ENCODE measurements at regions not wholly inside any gene's neighbourhood (a gene's known extent, or its start where the extent isn't known, plus 50 kb on each side); places are given as distances from the start of the nearest gene placed in this dataset.

- Mint-ChIP-seq H3K36me3 (ENCODE audit: low read depth) (no peaks in the 10 kb centered on the region), H3K4me3 (no peak overlapping the region), H3K9me3 (no peaks in the 10 kb centered on the region), H3K4me1 (ENCODE audit: low read depth) (no peaks in the 10 kb centered on the region), H3K27ac (no peak overlapping the region), H3K27me3 (no peaks in the 10 kb centered on the region)
- no peak for ATAC-seq (ENCODE audit: poor library complexity)
- intact Hi-C loops (cut with DNase I, micrococcal nuclease): no loop called here
- H3K27ac ChIP-seq (ENCODE audit: low read depth in 1 of 2, low read length in 2 of 2): no peak overlapping the region
- H3K27me3 ChIP-seq (ENCODE audit: control insufficient read depth in 1 of 2, insufficient read depth in 2 of 2, low read length in 2 of 2): no peaks in the 10 kb centered on the region
- POLR2A ChIA-PET: interaction anchor here (0.8 kb wide), 1 partner anchor 37 kb away, joined by 3 read pairs; no protein-coding TSS in a partner anchor
- H3K9me3 ChIP-seq (ENCODE audit: control insufficient read depth in 1 of 2, insufficient read depth in 1 of 2, low read length in 2 of 2): no peaks in the 10 kb centered on the region
- no peaks in the 10 kb centered on the region for H3K4me1 ChIP-seq (ENCODE audit: insufficient read depth, low read length)
- TF ChIP-seq, protein P1, sequence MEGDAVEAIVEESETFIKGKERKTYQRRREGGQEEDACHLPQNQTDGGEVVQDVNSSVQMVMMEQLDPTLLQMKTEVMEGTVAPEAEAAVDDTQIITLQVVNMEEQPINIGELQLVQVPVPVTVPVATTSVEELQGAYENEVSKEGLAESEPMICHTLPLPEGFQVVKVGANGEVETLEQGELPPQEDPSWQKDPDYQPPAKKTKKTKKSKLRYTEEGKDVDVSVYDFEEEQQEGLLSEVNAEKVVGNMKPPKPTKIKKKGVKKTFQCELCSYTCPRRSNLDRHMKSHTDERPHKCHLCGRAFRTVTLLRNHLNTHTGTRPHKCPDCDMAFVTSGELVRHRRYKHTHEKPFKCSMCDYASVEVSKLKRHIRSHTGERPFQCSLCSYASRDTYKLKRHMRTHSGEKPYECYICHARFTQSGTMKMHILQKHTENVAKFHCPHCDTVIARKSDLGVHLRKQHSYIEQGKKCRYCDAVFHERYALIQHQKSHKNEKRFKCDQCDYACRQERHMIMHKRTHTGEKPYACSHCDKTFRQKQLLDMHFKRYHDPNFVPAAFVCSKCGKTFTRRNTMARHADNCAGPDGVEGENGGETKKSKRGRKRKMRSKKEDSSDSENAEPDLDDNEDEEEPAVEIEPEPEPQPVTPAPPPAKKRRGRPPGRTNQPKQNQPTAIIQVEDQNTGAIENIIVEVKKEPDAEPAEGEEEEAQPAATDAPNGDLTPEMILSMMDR (IDR thresholded peaks at IDR 0.05): no peak
- no peak for DNase-seq
- H3K36me3 ChIP-seq (ENCODE audit: insufficient read depth, low read length): no peaks in the 10 kb centered on the region
- H3K4me3 ChIP-seq (ENCODE audit: low read length): no peak overlapping the region
- CTCF ChIA-PET: no interaction called here
Observed at GRCh38 chrX:27883468-27884092, 75.8 kb downstream of the MAGEB10 start.

DNA sequence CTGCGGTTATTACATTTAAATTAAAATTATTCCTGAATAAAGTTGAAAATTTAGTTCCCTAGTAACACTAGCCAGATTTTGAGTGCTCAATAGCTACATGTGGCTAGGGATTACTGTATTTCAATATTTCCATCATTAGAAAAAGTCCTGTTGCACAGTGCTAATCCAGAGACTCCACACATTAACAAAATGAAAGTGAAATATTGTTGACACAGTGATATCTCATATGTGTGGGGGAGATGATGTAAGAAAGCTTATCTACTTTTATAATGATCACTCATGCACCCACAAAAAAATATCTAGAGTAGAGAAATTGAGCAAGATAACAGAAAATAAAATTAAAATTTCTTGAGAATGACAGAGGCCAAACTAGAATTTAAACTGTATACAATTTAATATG, 74.9 kb downstream of the MAGEB10 start:
- ChIA-PET POLR2A (interaction anchor here (0.8 kb wide), 1 partner anchor 38 kb away, joined by 3 read pairs; no protein-coding TSS in a partner anchor), CTCF (no interaction called here)
- no peak overlapping the region for H3K4me3 ChIP-seq (ENCODE audit: low read length)
- no peaks in the 10 kb centered on the region for H3K27me3 ChIP-seq (ENCODE audit: control insufficient read depth in 1 of 2, insufficient read depth in 2 of 2, low read length in 2 of 2)
- H3K4me1 ChIP-seq (ENCODE audit: insufficient read depth, low read length): no peaks in the 10 kb centered on the region
- H3K4me3 Mint-ChIP-seq: no peak overlapping the region
- no peaks in the 10 kb centered on the region for H3K9me3 Mint-ChIP-seq
- ATAC-seq (ENCODE audit: poor library complexity) (no peak), DNase-seq (no peak)
- no peaks in the 10 kb centered on the region for H3K36me3 ChIP-seq (ENCODE audit: insufficient read depth, low read length)
- intact Hi-C loops (cut with DNase I, micrococcal nuclease): no loop called here
- no peaks in the 10 kb centered on the region for H3K9me3 ChIP-seq (ENCODE audit: control insufficient read depth in 1 of 2, insufficient read depth in 1 of 2, low read length in 2 of 2)
- no peaks in the 10 kb centered on the region for H3K27me3 Mint-ChIP-seq
- TF ChIP-seq, protein P1 (IDR thresholded peaks at IDR 0.05): no peak
- H3K27ac ChIP-seq (ENCODE audit: low read depth in 1 of 2, low read length in 2 of 2): no peak overlapping the region
- no peak overlapping the region for H3K27ac Mint-ChIP-seq
- no peaks in the 10 kb centered on the region for H3K36me3 Mint-ChIP-seq (ENCODE audit: low read depth)
- H3K4me1 Mint-ChIP-seq (ENCODE audit: low read depth): no peaks in the 10 kb centered on the region

GRCh38 chrX:27878862-27879261, 71.1 kb downstream of the MAGEB10 start:
- intact Hi-C loops (cut with DNase I, micrococcal nuclease): no loop called here
- H3K27me3 Mint-ChIP-seq: no peaks in the 10 kb centered on the region
- H3K4me1 Mint-ChIP-seq (ENCODE audit: low read depth): no peaks in the 10 kb centered on the region
- no peak for ATAC-seq (ENCODE audit: poor library complexity)
- H3K4me3 Mint-ChIP-seq: no peak overlapping the region
- Histone ChIP-seq H3K4me3 (ENCODE audit: low read length) (no peak overlapping the region), H3K4me1 (ENCODE audit: insufficient read depth, low read length) (no peaks in the 10 kb centered on the region), H3K27me3 (ENCODE audit: control insufficient read depth in 1 of 2, insufficient read depth in 2 of 2, low read length in 2 of 2) (no peaks in the 10 kb centered on the region), H3K27ac (ENCODE audit: low read depth in 1 of 2, low read length in 2 of 2) (no peak overlapping the region), H3K36me3 (ENCODE audit: insufficient read depth, low read length) (no peaks in the 10 kb centered on the region), H3K9me3 (ENCODE audit: control insufficient read depth in 1 of 2, insufficient read depth in 1 of 2, low read length in 2 of 2) (no peaks in the 10 kb centered on the region)
- H3K36me3 Mint-ChIP-seq (ENCODE audit: low read depth): no peaks in the 10 kb centered on the region
- DNase-seq: no peak
- no peaks in the 10 kb centered on the region for H3K9me3 Mint-ChIP-seq
- CTCF ChIA-PET: no interaction called here
- POLR2A ChIA-PET: no interaction called here
- no peak overlapping the region for H3K27ac Mint-ChIP-seq
- TF ChIP-seq, protein P1 (IDR thresholded peaks at IDR 0.05): no peak
